ENCODE measurements at regions not wholly inside any gene's neighbourhood (a gene's known extent, or its start where the extent isn't known, plus 50 kb on each side); places are given as distances from the start of the nearest gene placed in this dataset.
A peak's percentile ranks its signal among the peaks of the same experiment; 100 is the strongest.

- Histone ChIP-seq H2BK12ac (ENCODE audit: low read depth, low read length) (no peak overlapping the region), H4K91ac (replicated peaks; ENCODE audit: insufficient read length, low read length) (no peak overlapping the region), H2BK120ac (replicated peaks; ENCODE audit: low read depth, low read length) (no peak overlapping the region), H3K27ac (ENCODE audit: low read depth, low read length) (no peak overlapping the region), H3K79me2 (ENCODE audit: control insufficient read depth in 1 of 2, insufficient read depth in 2 of 2, low read length in 2 of 2) (no peaks in the 10 kb centered on the region), H3K36me3 (ENCODE audit: control insufficient read depth in 2 of 4, insufficient read depth in 4 of 4, low read length in 3 of 4) (no peaks in the 10 kb centered on the region), H3K23me2 (ENCODE audit: low read depth, low read length) (no peaks in the 10 kb centered on the region), H2AK5ac (ENCODE audit: low read depth, low read length) (no peak overlapping the region), H3K23ac (ENCODE audit: insufficient read length) (no peak overlapping the region), H3K56ac (replicated peaks; ENCODE audit: insufficient read length, low read depth, low read length) (no peak overlapping the region), H3K27me3 (replicated peaks in 1 of 4; ENCODE audit: control insufficient read depth in 3 of 4, extremely low read depth in 1 of 4, insufficient read depth in 3 of 4, low read length in 3 of 4) (no peaks in the 10 kb centered on the region), H3K4ac (replicated peaks; ENCODE audit: insufficient read length, low read depth, low read length) (no peak overlapping the region), H2BK5ac (ENCODE audit: low read depth, low read length) (no peak overlapping the region), H2BK20ac (ENCODE audit: low read length) (no peak overlapping the region), H4K5ac (ENCODE audit: insufficient read length, low read depth, low read length) (no peak overlapping the region), H4K20me1 (replicated peaks in 1 of 2; ENCODE audit: control insufficient read depth in 1 of 2, insufficient read depth in 2 of 2, low read length in 2 of 2) (no peaks in the 10 kb centered on the region), H3K18ac (ENCODE audit: extremely low read depth, low read length) (no peak overlapping the region), H3K14ac (ENCODE audit: insufficient read length) (no peak overlapping the region), H4K8ac (ENCODE audit: extremely low read depth, insufficient read depth, low read length) (no peak overlapping the region), H3K79me1 (ENCODE audit: low read depth, low read length) (no peaks in the 10 kb centered on the region), H3K9me3 (ENCODE audit: insufficient read depth in 2 of 2, low read depth in 1 of 2, low read length in 1 of 2) (no peaks in the 10 kb centered on the region; a peak in 1 of 4 replicates), H2BK15ac (ENCODE audit: low read length) (no peak overlapping the region), H3K4me1 (replicated peaks in 1 of 4; ENCODE audit: control insufficient read depth in 3 of 4, insufficient read depth in 4 of 4, low read length in 3 of 4) (0 out of 7 replicates have a peak, but pooled peaks cover 0 to 2% (median 0%) of the 10 kb centered on the region in 4 experiments), H2AFZ (ENCODE audit: low read length) (peak overlapping the region; percentile 56; the same call in 1 of the 2 replicates), H3K9ac (replicated peaks in 1 of 4; ENCODE audit: extremely low read depth in 1 of 4, low read depth in 3 of 4, low read length in 3 of 4) (no peak overlapping the region), H3K4me3 (ENCODE audit: extremely low read depth in 1 of 4, insufficient read depth in 2 of 4, low read depth in 3 of 4, low read length in 4 of 4) (no peak overlapping the region), H3K4me2 (ENCODE audit: insufficient read depth in 1 of 2, low read depth in 2 of 2, low read length in 2 of 2) (no peak overlapping the region)
- WGBS, 2 experiments (ENCODE audit: extremely low coverage in 1 of 2, insufficient coverage in 1 of 2, insufficient read length in 1 of 2, insufficient replicate concordance in 2 of 2, low coverage in 1 of 2, low lambda C conversion rate in 2 of 2, missing lambda C conversion rate in 1 of 2), result 76% methylated on average over 2 of the region's 2 CpGs; no CpG with 5 or more reads in 1 of the 2 experiments
- FAIRE-seq, result no peak
- TF ChIP-seq TEAD4 (IDR thresholded peaks at IDR 0.05; ENCODE audit: low read depth, low read length) (0 out of 2 replicates have a peak, but pooled peaks have one; percentile 34), BCL11A (IDR thresholded peaks at IDR 0.05; ENCODE audit: low read depth in 2 of 2, low read length in 2 of 2) (no peak), RAD21 (IDR thresholded peaks at IDR 0.05 in 1 of 2, conservative IDR thresholded peaks at IDR 0.05 in 1 of 2; ENCODE audit: low read depth in 2 of 2, low read length in 2 of 2) (no peak)
- ChIA-PET CTCF (ENCODE audit: partially characterized antibody) (interaction anchor here (1.4 kb wide), 1 partner anchor 11 kb away, joined by 5 read pairs; no protein-coding TSS in a partner anchor), POLR2A (ENCODE audit: partially characterized antibody) (no interaction called here)
- DNase-seq (ENCODE audit: low read depth in 1 of 2, low spot score in 2 of 2), result no peak
Measured at GRCh38 chr5:30390095-30390494, 803.4 kb upstream of the CDH6 start.

Data from H1 (cell line).